ENCODE measurements at regions not wholly inside any gene's neighbourhood (a gene's known extent, or its start where the extent isn't known, plus 50 kb on each side); places are given as distances from the start of the nearest gene placed in this dataset.
"Not testable (repeated sequence)": the region's sequence is repeated elsewhere in the genome, so short reads cannot be mapped to it uniquely, and the experiment has no call there.

DNA sequence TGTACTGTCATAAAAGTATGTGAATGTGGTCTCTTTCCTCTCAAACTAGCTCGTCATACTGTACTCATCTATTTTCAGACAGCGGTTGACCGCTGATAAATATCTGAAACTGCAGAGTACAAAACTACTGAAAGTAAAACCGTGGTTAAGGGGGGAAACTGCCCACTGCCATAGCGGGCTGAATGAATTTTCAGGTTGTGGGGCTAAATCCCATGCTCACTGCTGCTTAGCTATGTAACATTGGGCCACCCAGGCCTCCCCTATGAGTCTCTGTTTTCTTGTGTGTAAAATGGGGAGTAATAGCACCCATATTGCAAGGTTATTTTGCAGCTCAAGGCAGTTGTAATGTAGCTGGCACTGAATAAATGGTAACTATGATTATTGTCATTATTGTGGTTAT is 82.3 kb downstream of the MSX2 start:
- Histone ChIP-seq H3K36me3 (ENCODE audit: insufficient read depth, low read length) (no peaks in the 10 kb centered on the region), H3K4me1 (ENCODE audit: insufficient read depth, low read length) (peaks cover 4% of the 10 kb centered on the region; the same call in 1 of the 2 replicates), H3K4me3 (ENCODE audit: low read length) (no peak overlapping the region), H3K27ac (ENCODE audit: low read depth, low read length) (no peak overlapping the region), H3K9me3 (ENCODE audit: insufficient read depth, low read depth, low read length) (0 out of 2 replicates have a peak, but pooled peaks cover 3% of the 10 kb centered on the region), H3K27me3 (ENCODE audit: insufficient read depth, low read length) (no peaks in the 10 kb centered on the region), H3K9ac (ENCODE audit: low read depth, low read length) (no peak overlapping the region)
- WGBS = 91% methylated on average over 5 of the region's 5 CpGs

- no peak overlapping the region for H3K9ac ChIP-seq (ENCODE audit: low read depth, low read length)
- WGBS = 88% methylated on average over 2 of the region's 2 CpGs
- H3K27me3 ChIP-seq (ENCODE audit: insufficient read depth, low read length) = no peaks in the 10 kb centered on the region
- H3K9me3 ChIP-seq (ENCODE audit: insufficient read depth, low read depth, low read length) = peaks cover 10% of the 10 kb centered on the region; the same call in 1 of the 2 replicates
- no peak overlapping the region for H3K27ac ChIP-seq (ENCODE audit: low read depth, low read length)
- no peaks in the 10 kb centered on the region for H3K4me1 ChIP-seq (ENCODE audit: insufficient read depth, low read length)
- no peaks in the 10 kb centered on the region for H3K36me3 ChIP-seq (ENCODE audit: insufficient read depth, low read length)
- H3K4me3 ChIP-seq (ENCODE audit: low read length) = no peak overlapping the region
Measured at GRCh38 chr5:174801798-174802197, 77.4 kb downstream of the MSX2 start.

GRCh38 chr5:174800435-174800834 is 76.1 kb downstream of the MSX2 start:
- Histone ChIP-seq H3K4me1 (ENCODE audit: insufficient read depth, low read length) (peaks cover 4% of the 10 kb centered on the region; the same call in 1 of the 2 replicates), H3K4me3 (ENCODE audit: low read length) (no peak overlapping the region), H3K36me3 (ENCODE audit: insufficient read depth, low read length) (no peaks in the 10 kb centered on the region), H3K27me3 (ENCODE audit: insufficient read depth, low read length) (no peaks in the 10 kb centered on the region), H3K27ac (ENCODE audit: low read depth, low read length) (no peak overlapping the region), H3K9ac (ENCODE audit: low read depth, low read length) (no peak overlapping the region), H3K9me3 (ENCODE audit: insufficient read depth, low read depth, low read length) (peaks cover 8% of the 10 kb centered on the region; the same call in 1 of the 2 replicates)

- Histone ChIP-seq H3K4me1 (ENCODE audit: insufficient read depth, low read length) (peaks cover 12% of the 10 kb centered on the region), H3K9ac (ENCODE audit: low read depth, low read length) (no peak overlapping the region), H3K9me3 (ENCODE audit: insufficient read depth, low read depth, low read length) (peaks cover 7% of the 10 kb centered on the region; the same call in 1 of the 2 replicates), H3K36me3 (ENCODE audit: insufficient read depth, low read length) (no peaks in the 10 kb centered on the region), H3K4me3 (ENCODE audit: low read length) (no peak overlapping the region), H3K27me3 (ENCODE audit: insufficient read depth, low read length) (no peaks in the 10 kb centered on the region; the same call in 1 of the 2 replicates), H3K27ac (ENCODE audit: low read depth, low read length) (no peak overlapping the region)
- 82% methylated on average over 8 of the region's 8 CpGs for WGBS
Measured at GRCh38 chr5:174799121-174799520, 74.7 kb downstream of the MSX2 start.

GRCh38 chr5:174798551-174798951 is 74.2 kb downstream of the MSX2 start:
- peaks cover 13% of the 10 kb centered on the region for H3K4me1 ChIP-seq (ENCODE audit: insufficient read depth, low read length)
- H3K36me3 ChIP-seq (ENCODE audit: insufficient read depth, low read length) = no peaks in the 10 kb centered on the region
- no peaks in the 10 kb centered on the region; the same call in 1 of the 2 replicates for H3K27me3 ChIP-seq (ENCODE audit: insufficient read depth, low read length)
- H3K4me3 ChIP-seq (ENCODE audit: low read length) = no peak overlapping the region
- H3K9me3 ChIP-seq (ENCODE audit: insufficient read depth, low read depth, low read length) = peaks cover 7% of the 10 kb centered on the region; the same call in 1 of the 2 replicates
- no peak overlapping the region for H3K9ac ChIP-seq (ENCODE audit: low read depth, low read length)
- H3K27ac ChIP-seq (ENCODE audit: low read depth, low read length) = no peak overlapping the region
- 93% methylated on average over 7 of the region's 7 CpGs for WGBS

- 92% methylated on average over 6 of the region's 7 CpGs for WGBS
- peaks cover 7% of the 10 kb centered on the region; the same call in 1 of the 2 replicates for H3K9me3 ChIP-seq (ENCODE audit: insufficient read depth, low read depth, low read length)
- no peak overlapping the region for H3K9ac ChIP-seq (ENCODE audit: low read depth, low read length)
- H3K4me3 ChIP-seq (ENCODE audit: low read length) = no peak overlapping the region
- H3K4me1 ChIP-seq (ENCODE audit: insufficient read depth, low read length) = peaks cover 15% of the 10 kb centered on the region
- peaks cover 9% of the 10 kb centered on the region for H3K27me3 ChIP-seq (ENCODE audit: insufficient read depth, low read length)
- no peaks in the 10 kb centered on the region for H3K36me3 ChIP-seq (ENCODE audit: insufficient read depth, low read length)
- H3K27ac ChIP-seq (ENCODE audit: low read depth, low read length) = no peak overlapping the region
Measured at GRCh38 chr5:174796711-174797192, 72.4 kb downstream of the MSX2 start.

DNA sequence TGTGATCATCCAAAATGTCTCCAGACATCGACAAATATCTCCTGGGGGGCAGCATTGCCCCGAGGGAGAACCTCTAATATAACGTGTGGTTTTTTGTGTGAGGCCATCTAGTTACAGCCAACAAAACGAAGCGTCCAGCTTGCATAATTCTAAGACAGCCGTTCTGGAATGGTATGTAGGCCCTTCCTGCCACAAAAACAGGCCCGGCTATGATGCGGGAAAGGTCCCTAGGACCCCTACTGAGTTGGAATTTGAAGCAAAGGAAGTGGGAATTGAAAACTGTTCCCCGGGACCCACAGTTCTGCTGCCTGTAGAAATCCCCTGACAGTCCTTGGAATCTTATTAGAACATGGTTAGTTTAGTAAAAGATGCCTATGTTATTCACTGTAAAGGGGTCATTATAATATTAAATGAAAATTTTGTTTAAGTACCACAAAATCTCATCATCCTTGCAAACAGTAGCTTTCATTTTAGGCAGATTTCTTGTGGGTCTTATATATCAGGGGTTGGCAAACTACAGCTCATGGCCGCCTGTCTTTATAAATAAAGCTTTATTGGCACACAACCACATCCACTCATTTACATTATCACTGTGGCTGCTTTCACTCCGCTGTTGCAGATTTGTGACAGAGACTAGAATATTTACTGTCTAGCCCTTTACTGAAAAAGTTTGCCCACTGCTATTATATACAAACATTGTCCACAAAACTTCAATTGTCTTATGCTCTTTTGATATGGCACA is 70.7 kb downstream of the MSX2 start:
- Histone ChIP-seq H3K4me1 (ENCODE audit: insufficient read depth, low read length) (peaks cover 15% of the 10 kb centered on the region), H3K27ac (ENCODE audit: low read depth, low read length) (no peak overlapping the region), H3K36me3 (ENCODE audit: insufficient read depth, low read length) (no peaks in the 10 kb centered on the region), H3K4me3 (ENCODE audit: low read length) (no peak overlapping the region), H3K9ac (ENCODE audit: low read depth, low read length) (no peak overlapping the region), H3K27me3 (ENCODE audit: insufficient read depth, low read length) (peaks cover 9% of the 10 kb centered on the region), H3K9me3 (ENCODE audit: insufficient read depth, low read depth, low read length) (no peaks in the 10 kb centered on the region)
- WGBS = 49% methylated on average over 11 of the region's 11 CpGs

GRCh38 chr5:174793684-174794328 is 69.4 kb downstream of the MSX2 start:
- Histone ChIP-seq H3K36me3 (ENCODE audit: insufficient read depth, low read length) (no peaks in the 10 kb centered on the region), H3K4me3 (ENCODE audit: low read length) (peak overlapping the region; percentile 13; the same call in 1 of the 2 replicates), H3K9me3 (ENCODE audit: insufficient read depth, low read depth, low read length) (no peaks in the 10 kb centered on the region), H3K27ac (ENCODE audit: low read depth, low read length) (no peak overlapping the region), H3K9ac (ENCODE audit: low read depth, low read length) (no peak overlapping the region), H3K4me1 (ENCODE audit: insufficient read depth, low read length) (peaks cover 15% of the 10 kb centered on the region), H3K27me3 (ENCODE audit: insufficient read depth, low read length) (peaks cover 9% of the 10 kb centered on the region)
- whole genome bisulfite sequencing = 8% methylated on average over 31 of the region's 31 CpGs

DNA sequence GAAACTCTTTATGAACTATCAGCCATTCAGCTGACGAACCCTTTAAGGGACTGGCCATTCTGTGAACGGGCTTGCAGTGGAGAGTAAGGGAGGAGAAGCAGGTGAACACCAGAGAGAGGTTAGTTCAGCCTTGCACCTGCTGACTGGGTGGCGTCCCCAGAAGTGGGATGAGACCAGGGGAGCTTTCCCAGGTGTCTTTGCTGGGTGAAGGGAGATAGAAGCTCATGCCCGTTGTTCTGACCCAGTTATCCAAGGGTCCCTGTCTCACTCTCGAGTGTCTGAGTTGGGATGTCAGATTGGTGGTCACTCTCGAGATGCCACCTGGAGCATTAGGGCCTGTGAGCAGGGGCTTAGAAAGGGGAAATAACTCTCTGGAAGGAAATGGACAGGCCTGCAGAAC is 68.7 kb downstream of the MSX2 start:
- H3K9ac ChIP-seq (ENCODE audit: low read depth, low read length) = no peak overlapping the region
- no peaks in the 10 kb centered on the region for H3K36me3 ChIP-seq (ENCODE audit: insufficient read depth, low read length)
- H3K4me1 ChIP-seq (ENCODE audit: insufficient read depth, low read length) = peaks cover 15% of the 10 kb centered on the region
- H3K27me3 ChIP-seq (ENCODE audit: insufficient read depth, low read length) = peaks cover 9% of the 10 kb centered on the region
- no peak overlapping the region for H3K4me3 ChIP-seq (ENCODE audit: low read length)
- whole genome bisulfite sequencing = 85% methylated on average over 6 of the region's 6 CpGs
- no peaks in the 10 kb centered on the region for H3K9me3 ChIP-seq (ENCODE audit: insufficient read depth, low read depth, low read length)
- no peak overlapping the region for H3K27ac ChIP-seq (ENCODE audit: low read depth, low read length)

DNA sequence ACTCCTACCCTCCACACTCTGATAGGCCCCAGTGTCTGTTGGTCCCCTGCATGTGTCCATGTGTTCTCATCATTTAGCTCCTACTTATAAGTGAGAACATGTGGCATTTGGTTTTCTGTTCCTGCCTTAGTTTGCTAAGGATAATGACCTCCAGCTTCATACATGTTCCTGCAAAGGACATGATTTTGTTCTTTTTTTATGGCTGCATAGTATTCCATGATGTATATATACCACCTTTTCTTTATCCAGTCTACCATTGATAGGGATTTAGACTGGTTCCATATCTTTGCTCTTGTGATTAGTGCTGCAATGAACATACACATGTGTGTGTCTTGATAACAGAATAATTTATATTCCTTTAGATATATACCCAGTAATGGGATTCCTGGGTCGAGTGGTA is 67.9 kb downstream of the MSX2 start:
- H3K27me3 ChIP-seq (ENCODE audit: insufficient read depth, low read length); H3K36me3 ChIP-seq (ENCODE audit: insufficient read depth, low read length); H3K9ac ChIP-seq (ENCODE audit: low read depth, low read length); H3K27ac ChIP-seq (ENCODE audit: low read depth, low read length); H3K9me3 ChIP-seq (ENCODE audit: insufficient read depth, low read depth, low read length); H3K4me3 ChIP-seq (ENCODE audit: low read length): not testable (repeated sequence)
- no CpG with 5 or more reads among the region's 1 CpG for WGBS
- peaks cover 15% of the 10 kb centered on the region for H3K4me1 ChIP-seq (ENCODE audit: insufficient read depth, low read length)

GRCh38 chr5:174790906-174791305 is 66.5 kb downstream of the MSX2 start:
- 77% methylated on average over 4 of the region's 4 CpGs for WGBS
- Histone ChIP-seq H3K4me1 (ENCODE audit: insufficient read depth, low read length) (peaks cover 15% of the 10 kb centered on the region), H3K4me3 (ENCODE audit: low read length) (no peak overlapping the region), H3K27me3 (ENCODE audit: insufficient read depth, low read length) (peaks cover 9% of the 10 kb centered on the region), H3K36me3 (ENCODE audit: insufficient read depth, low read length) (no peaks in the 10 kb centered on the region), H3K27ac (ENCODE audit: low read depth, low read length) (no peak overlapping the region), H3K9me3 (ENCODE audit: insufficient read depth, low read depth, low read length) (no peaks in the 10 kb centered on the region), H3K9ac (ENCODE audit: low read depth, low read length) (no peak overlapping the region)

Measured in HUES64 (cell line).